ENCODE measurements at regions not wholly inside any gene's neighbourhood (a gene's known extent, or its start where the extent isn't known, plus 50 kb on each side); places are given as distances from the start of the nearest gene placed in this dataset.

DNA sequence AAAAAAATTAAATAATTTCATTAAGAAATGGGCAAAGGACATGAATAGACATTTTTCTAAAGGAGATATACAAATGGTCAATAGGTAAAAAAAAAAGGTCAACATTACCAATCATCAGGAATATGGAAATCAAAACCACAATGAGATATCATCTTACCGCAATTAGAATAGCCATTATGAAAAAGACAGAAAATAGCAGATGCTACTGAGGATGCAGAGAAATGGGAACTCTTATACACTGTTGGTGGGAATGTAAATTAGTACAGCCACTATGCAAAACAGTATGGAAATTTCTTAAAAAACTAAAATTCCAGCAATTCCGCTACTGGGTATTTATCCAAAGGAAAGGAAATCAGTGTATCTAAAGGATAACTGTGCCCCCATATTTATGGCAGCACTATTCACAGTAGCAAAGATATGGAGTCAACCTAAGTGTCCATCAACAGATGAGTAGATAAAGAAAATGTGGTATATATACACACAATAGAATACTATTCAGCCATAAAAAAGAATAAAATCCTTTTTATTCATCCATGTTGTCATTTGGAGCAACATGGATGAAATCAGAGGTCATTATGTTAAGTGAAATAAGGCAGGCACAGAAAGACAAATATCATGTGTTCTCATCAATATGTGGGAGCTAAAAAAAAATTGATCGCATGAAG is 132.4 kb downstream of the RPL22L1 start:
- ChIA-PET POLR2A (ENCODE audit: partially characterized antibody) (no interaction called here), CTCF (ENCODE audit: partially characterized antibody) (no interaction called here)
- Mint-ChIP-seq H3K4me1 (peaks cover 0 to 3% (median 0%) of the 10 kb centered on the region in 4 donors), H3K27me3 (peaks cover 6 to 17% of the 10 kb centered on the region in 2 donors), H3K27ac (no peak overlapping the region), H3K4me3 (no peak overlapping the region), H3K36me3 (no peaks in the 10 kb centered on the region), H3K9me3 (peaks cover 0 to 3% (median 0%) of the 10 kb centered on the region in 8 donors)
- Histone ChIP-seq H3K4me3 (ENCODE audit: low read length in 2 of 2) (no peak overlapping the region), H3K9me3 (ENCODE audit: control insufficient read depth in 1 of 2, low read length in 2 of 2) (no peaks in the 10 kb centered on the region), H3K27me3 (ENCODE audit: insufficient read depth, low read length) (no peaks in the 10 kb centered on the region), H3K27ac (ENCODE audit: low read depth, low read length) (no peak overlapping the region), H3K36me3 (ENCODE audit: insufficient read depth, low read length) (no peaks in the 10 kb centered on the region), H3K4me1 (ENCODE audit: insufficient read depth, low read length) (no peaks in the 10 kb centered on the region)
- intact Hi-C loops (cut with micrococcal nuclease) = no loop called here
- no peak for DNase-seq

GRCh38 chr3:170735821-170736220 is 134.2 kb downstream of the RPL22L1 start:
- intact Hi-C loops (cut with micrococcal nuclease) = no loop called here
- peaks cover 0 to 2% (median 0%) of the 10 kb centered on the region in 4 donors for H3K4me1 Mint-ChIP-seq

GRCh38 chr3:170734735-170735065 is 135.3 kb downstream of the RPL22L1 start:
- Mint-ChIP-seq H3K27me3 (peaks cover 7 to 22% of the 10 kb centered on the region in 2 donors), H3K4me1 (no peaks in the 10 kb centered on the region), H3K27ac (no peak overlapping the region), H3K4me3 (no peak overlapping the region), H3K9me3 (peaks cover 0 to 2% (median 0%) of the 10 kb centered on the region in 8 donors), H3K36me3 (no peaks in the 10 kb centered on the region)
- ChIA-PET POLR2A (ENCODE audit: partially characterized antibody) (no interaction called here), CTCF (ENCODE audit: partially characterized antibody) (no interaction called here)
- no peaks in the 10 kb centered on the region for H3K27me3 ChIP-seq (ENCODE audit: insufficient read depth, low read length)
- DNase-seq = no peak
- no peaks in the 10 kb centered on the region for H3K9me3 ChIP-seq (ENCODE audit: control insufficient read depth in 1 of 2, low read length in 2 of 2)
- no peaks in the 10 kb centered on the region for H3K4me1 ChIP-seq (ENCODE audit: insufficient read depth, low read length)
- H3K27ac ChIP-seq (ENCODE audit: low read depth, low read length) = no peak overlapping the region
- H3K36me3 ChIP-seq (ENCODE audit: insufficient read depth, low read length) = no peaks in the 10 kb centered on the region
- H3K4me3 ChIP-seq (ENCODE audit: low read length in 2 of 2) = no peak overlapping the region
- intact Hi-C loops (cut with micrococcal nuclease) = no loop called here

More at GRCh38 chr3:170735821-170736220, 134.2 kb downstream of the RPL22L1 start:
- no peaks in the 10 kb centered on the region for H3K9me3 ChIP-seq (ENCODE audit: control insufficient read depth in 1 of 2, low read length in 2 of 2)
- ChIA-PET POLR2A (ENCODE audit: partially characterized antibody) (no interaction called here), CTCF (ENCODE audit: partially characterized antibody) (no interaction called here)
- H3K4me3 ChIP-seq (ENCODE audit: low read length in 2 of 2) = no peak overlapping the region
- no peak for DNase-seq
- Mint-ChIP-seq H3K27ac (no peak overlapping the region), H3K27me3 (peaks cover 7 to 20% of the 10 kb centered on the region in 2 donors), H3K4me3 (no peak overlapping the region), H3K9me3 (peaks cover 0 to 3% (median 0%) of the 10 kb centered on the region in 8 donors), H3K36me3 (no peaks in the 10 kb centered on the region)
- H3K4me1 ChIP-seq (ENCODE audit: insufficient read depth, low read length) = no peaks in the 10 kb centered on the region
- no peak overlapping the region for H3K27ac ChIP-seq (ENCODE audit: low read depth, low read length)
- no peaks in the 10 kb centered on the region for H3K27me3 ChIP-seq (ENCODE audit: insufficient read depth, low read length)
- no peaks in the 10 kb centered on the region for H3K36me3 ChIP-seq (ENCODE audit: insufficient read depth, low read length)

GRCh38 chr3:170734043-170734734 is 135.8 kb downstream of the RPL22L1 start:
- intact Hi-C loops (cut with micrococcal nuclease) = no loop called here
- POLR2A ChIA-PET (ENCODE audit: partially characterized antibody) = no interaction called here
- no peaks in the 10 kb centered on the region for H3K36me3 Mint-ChIP-seq

GRCh38 chr3:170732660-170733245 is 137.2 kb downstream of the RPL22L1 start:
- Mint-ChIP-seq H3K27ac (no peak overlapping the region), H3K4me3 (no peak overlapping the region), H3K36me3 (no peaks in the 10 kb centered on the region), H3K4me1 (no peaks in the 10 kb centered on the region), H3K27me3 (peaks cover 7 to 19% of the 10 kb centered on the region in 2 donors), H3K9me3 (peaks cover 0 to 1% (median 0%) of the 10 kb centered on the region in 8 donors)
- no peaks in the 10 kb centered on the region for H3K36me3 ChIP-seq (ENCODE audit: insufficient read depth, low read length)
- CTCF ChIA-PET (ENCODE audit: partially characterized antibody) = no interaction called here
- POLR2A ChIA-PET (ENCODE audit: partially characterized antibody) = no interaction called here
- DNase-seq = no peak
- intact Hi-C loops (cut with micrococcal nuclease) = no loop called here
- no peaks in the 10 kb centered on the region for H3K4me1 ChIP-seq (ENCODE audit: insufficient read depth, low read length)
- no peaks in the 10 kb centered on the region for H3K27me3 ChIP-seq (ENCODE audit: insufficient read depth, low read length)
- H3K4me3 ChIP-seq (ENCODE audit: low read length in 2 of 2) = no peak overlapping the region
- H3K27ac ChIP-seq (ENCODE audit: low read depth, low read length) = no peak overlapping the region
- H3K9me3 ChIP-seq (ENCODE audit: control insufficient read depth in 1 of 2, low read length in 2 of 2) = no peaks in the 10 kb centered on the region

More at GRCh38 chr3:170734043-170734734, 135.8 kb downstream of the RPL22L1 start:
- Mint-ChIP-seq H3K4me3 (no peak overlapping the region), H3K27ac (no peak overlapping the region), H3K4me1 (no peaks in the 10 kb centered on the region), H3K27me3 (peaks cover 7 to 21% of the 10 kb centered on the region in 2 donors), H3K9me3 (peaks cover 0 to 2% (median 0%) of the 10 kb centered on the region in 8 donors)
- H3K9me3 ChIP-seq (ENCODE audit: control insufficient read depth in 1 of 2, low read length in 2 of 2) = no peaks in the 10 kb centered on the region
- no peak for DNase-seq
- no peaks in the 10 kb centered on the region for H3K27me3 ChIP-seq (ENCODE audit: insufficient read depth, low read length)
- H3K4me3 ChIP-seq (ENCODE audit: low read length in 2 of 2) = no peak overlapping the region
- CTCF ChIA-PET (ENCODE audit: partially characterized antibody) = no interaction called here
- H3K36me3 ChIP-seq (ENCODE audit: insufficient read depth, low read length) = no peaks in the 10 kb centered on the region
- H3K27ac ChIP-seq (ENCODE audit: low read depth, low read length) = no peak overlapping the region
- H3K4me1 ChIP-seq (ENCODE audit: insufficient read depth, low read length) = no peaks in the 10 kb centered on the region

GRCh38 chr3:170731281-170731680 is 138.7 kb downstream of the RPL22L1 start:
- no peak overlapping the region for H3K27ac ChIP-seq (ENCODE audit: low read depth, low read length)
- intact Hi-C loops (cut with micrococcal nuclease) = no loop called here
- no peaks in the 10 kb centered on the region for H3K27me3 ChIP-seq (ENCODE audit: insufficient read depth, low read length)
- no peak for DNase-seq
- H3K4me3 ChIP-seq (ENCODE audit: low read length in 2 of 2) = no peak overlapping the region
- no peaks in the 10 kb centered on the region for H3K4me1 ChIP-seq (ENCODE audit: insufficient read depth, low read length)
- CTCF ChIA-PET (ENCODE audit: partially characterized antibody) = interaction anchor here (1.9 kb wide), 1 partner anchor 9 kb away, joined by 4 read pairs; no protein-coding TSS in a partner anchor
- Mint-ChIP-seq H3K9me3 (peaks cover 0 to 1% (median 0%) of the 10 kb centered on the region in 8 donors), H3K27ac (no peak overlapping the region), H3K27me3 (peaks cover 7 to 19% of the 10 kb centered on the region in 2 donors), H3K4me3 (no peak overlapping the region), H3K4me1 (no peaks in the 10 kb centered on the region), H3K36me3 (no peaks in the 10 kb centered on the region)
- H3K9me3 ChIP-seq (ENCODE audit: control insufficient read depth in 1 of 2, low read length in 2 of 2) = no peaks in the 10 kb centered on the region
- H3K36me3 ChIP-seq (ENCODE audit: insufficient read depth, low read length) = no peaks in the 10 kb centered on the region
- POLR2A ChIA-PET (ENCODE audit: partially characterized antibody) = no interaction called here

DNA sequence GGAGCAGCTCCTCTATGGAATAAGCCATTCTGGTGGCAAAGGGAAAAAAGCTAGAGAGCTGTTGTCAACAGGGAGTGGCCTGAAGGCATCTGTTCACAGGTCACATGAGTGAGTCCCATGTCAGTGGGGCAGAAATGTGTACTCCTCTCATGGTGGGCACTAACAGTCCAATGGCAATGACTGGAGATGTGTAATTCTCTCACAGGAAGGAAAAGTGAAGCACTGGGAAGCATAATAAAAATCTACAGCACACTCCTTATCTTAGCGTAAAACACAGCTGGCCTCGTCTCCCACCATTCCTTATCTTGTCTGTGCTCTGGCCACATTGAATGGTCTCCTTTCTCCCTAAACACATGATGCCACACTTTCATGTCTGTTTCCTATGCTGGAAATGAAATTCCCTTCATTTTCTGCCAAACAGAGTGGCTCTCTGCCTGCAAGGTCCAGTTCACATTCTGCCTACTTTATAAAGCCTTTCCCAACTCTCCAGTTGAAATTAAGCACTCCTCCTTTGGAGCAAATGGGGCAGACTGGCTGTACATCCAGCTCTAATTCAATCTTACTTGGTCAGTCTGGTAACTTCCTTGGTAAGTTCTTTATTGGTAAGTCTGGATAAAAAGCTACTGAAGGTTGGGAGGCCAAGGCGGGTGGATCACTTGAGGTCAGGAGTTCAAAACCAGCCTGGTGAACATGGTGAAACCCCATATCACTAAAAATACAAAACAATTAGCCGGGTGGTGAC is 139.8 kb downstream of the RPL22L1 start:
- intact Hi-C loops (cut with micrococcal nuclease) = no loop called here
- Histone ChIP-seq H3K4me3 (ENCODE audit: low read length in 2 of 2) (no peak overlapping the region), H3K9me3 (ENCODE audit: control insufficient read depth in 1 of 2, low read length in 2 of 2) (no peaks in the 10 kb centered on the region), H3K4me1 (ENCODE audit: insufficient read depth, low read length) (no peaks in the 10 kb centered on the region), H3K27ac (ENCODE audit: low read depth, low read length) (no peak overlapping the region), H3K27me3 (ENCODE audit: insufficient read depth, low read length) (no peaks in the 10 kb centered on the region), H3K36me3 (ENCODE audit: insufficient read depth, low read length) (no peaks in the 10 kb centered on the region)
- POLR2A ChIA-PET (ENCODE audit: partially characterized antibody) = no interaction called here
- Mint-ChIP-seq H3K4me3 (no peak overlapping the region), H3K27ac (no peak overlapping the region), H3K9me3 (no peaks in the 10 kb centered on the region), H3K27me3 (peaks cover 7 to 13% of the 10 kb centered on the region in 2 donors), H3K4me1 (no peaks in the 10 kb centered on the region), H3K36me3 (no peaks in the 10 kb centered on the region)
- CTCF ChIA-PET (ENCODE audit: partially characterized antibody) = interaction anchor here (1.9 kb wide), 1 partner anchor 10 kb away, joined by 4 read pairs; no protein-coding TSS in a partner anchor
- no peak for DNase-seq

Measured in CD4-positive, alpha-beta memory T cell (primary cell).